ENCODE measurements at regions not wholly inside any gene's neighbourhood (a gene's known extent, or its start where the extent isn't known, plus 50 kb on each side); places are given as distances from the start of the nearest gene placed in this dataset.

- H3K4me3 Mint-ChIP-seq (ENCODE audit: unreplicated experiment) = no peak overlapping the region
- H3K27me3 Mint-ChIP-seq (ENCODE audit: unreplicated experiment) = no peaks in the 10 kb centered on the region
- peaks cover 3% of the 10 kb centered on the region for H3K4me1 Mint-ChIP-seq (ENCODE audit: unreplicated experiment)
- no peaks in the 10 kb centered on the region for H3K36me3 Mint-ChIP-seq (ENCODE audit: low read depth, unreplicated experiment)
- TF ChIP-seq CTCF (IDR thresholded peaks at IDR 0.05; ENCODE audit: unreplicated experiment) = no peak
- no peak overlapping the region for H3K27ac Mint-ChIP-seq (ENCODE audit: unreplicated experiment)
- H3K9me3 Mint-ChIP-seq (ENCODE audit: unreplicated experiment) = no peaks in the 10 kb centered on the region
- no peak for DNase-seq (ENCODE audit: low spot score)
These were observed 70.1 kb upstream of the CCSER1 start for GRCh38 chr4:90057091-90057490.

GRCh38 chr4:90060039-90060438 lies 67.2 kb upstream of the CCSER1 start:
- Mint-ChIP-seq H3K4me3 (ENCODE audit: unreplicated experiment) (no peak overlapping the region), H3K4me1 (ENCODE audit: unreplicated experiment) (peaks cover 3% of the 10 kb centered on the region), H3K27me3 (ENCODE audit: unreplicated experiment) (no peaks in the 10 kb centered on the region), H3K36me3 (ENCODE audit: low read depth, unreplicated experiment) (no peaks in the 10 kb centered on the region), H3K27ac (ENCODE audit: unreplicated experiment) (no peak overlapping the region), H3K9me3 (ENCODE audit: unreplicated experiment) (no peaks in the 10 kb centered on the region)
- no peak for TF ChIP-seq CTCF (IDR thresholded peaks at IDR 0.05; ENCODE audit: unreplicated experiment)
- no peak for DNase-seq (ENCODE audit: low spot score)

- Mint-ChIP-seq H3K27me3 (ENCODE audit: unreplicated experiment) (no peaks in the 10 kb centered on the region), H3K9me3 (ENCODE audit: unreplicated experiment) (no peaks in the 10 kb centered on the region), H3K36me3 (ENCODE audit: low read depth, unreplicated experiment) (no peaks in the 10 kb centered on the region), H3K4me3 (ENCODE audit: unreplicated experiment) (no peak overlapping the region), H3K27ac (ENCODE audit: unreplicated experiment) (no peak overlapping the region), H3K4me1 (ENCODE audit: unreplicated experiment) (peaks cover 3% of the 10 kb centered on the region)
- DNase-seq (ENCODE audit: low spot score) = no peak
- TF ChIP-seq CTCF (IDR thresholded peaks at IDR 0.05; ENCODE audit: unreplicated experiment) = no peak
These were observed 65.3 kb upstream of the CCSER1 start for GRCh38 chr4:90061881-90062280.

GRCh38 chr4:90064196-90064595 lies 63.0 kb upstream of the CCSER1 start:
- H3K4me3 Mint-ChIP-seq (ENCODE audit: unreplicated experiment) = no peak overlapping the region
- H3K4me1 Mint-ChIP-seq (ENCODE audit: unreplicated experiment) = peaks cover 3% of the 10 kb centered on the region
- TF ChIP-seq CTCF (IDR thresholded peaks at IDR 0.05; ENCODE audit: unreplicated experiment) = no peak
- H3K27me3 Mint-ChIP-seq (ENCODE audit: unreplicated experiment) = no peaks in the 10 kb centered on the region
- no peaks in the 10 kb centered on the region for H3K9me3 Mint-ChIP-seq (ENCODE audit: unreplicated experiment)
- H3K36me3 Mint-ChIP-seq (ENCODE audit: low read depth, unreplicated experiment) = no peaks in the 10 kb centered on the region
- no peak for DNase-seq (ENCODE audit: low spot score)
- H3K27ac Mint-ChIP-seq (ENCODE audit: unreplicated experiment) = no peak overlapping the region

GRCh38 chr4:90069151-90069550 lies 58.0 kb upstream of the CCSER1 start:
- Mint-ChIP-seq H3K27me3 (ENCODE audit: unreplicated experiment) (peaks cover 3% of the 10 kb centered on the region), H3K4me1 (ENCODE audit: unreplicated experiment) (no peaks in the 10 kb centered on the region), H3K9me3 (ENCODE audit: unreplicated experiment) (no peaks in the 10 kb centered on the region), H3K36me3 (ENCODE audit: low read depth, unreplicated experiment) (no peaks in the 10 kb centered on the region), H3K27ac (ENCODE audit: unreplicated experiment) (no peak overlapping the region), H3K4me3 (ENCODE audit: unreplicated experiment) (no peak overlapping the region)
- TF ChIP-seq CTCF (IDR thresholded peaks at IDR 0.05; ENCODE audit: unreplicated experiment) = no peak
- DNase-seq (ENCODE audit: low spot score) = no peak
